Vagina (tissue), 2 donors: ENCODE measurements at regions not wholly inside any gene's neighbourhood (a gene's known extent, or its start where the extent isn't known, plus 50 kb on each side); places are given as distances from the start of the nearest gene placed in this dataset.

Experiments
- DNase-seq, 2 donors: peaks; one replicate each; pipeline ENCODE4 v3.0.0-alpha.2; 2017; ENCODE audit errors: extremely low spot score in 2 of 2
- H3K27ac ChIP-seq: fragments of 200-600 bp; sonication (generic); one replicate; pipeline ENCODE4 v1.5.1; 2019
- H3K27me3 ChIP-seq: fragments of 200-600 bp; sonication (generic); one replicate; pipeline ENCODE4 v1.5.1; 2019
- H3K36me3 ChIP-seq, 2 donors: fragments of 200-600 bp; sonication (generic); one replicate each; pipeline ENCODE4 v1.5.1; 2017 to 2019
- H3K4me1 ChIP-seq: fragments of 200-600 bp; sonication (generic); one replicate; pipeline ENCODE4 v1.5.1; 2019
- H3K4me3 ChIP-seq, 2 donors: fragments of 200-600 bp; sonication (generic); 1 replicate in 1 of 2; 2 replicates in 1 of 2; pipeline ENCODE4 v1.5.1; 2016 to 2019
- H3K9me3 ChIP-seq: fragments of 200-600 bp; sonication (generic); one replicate; pipeline ENCODE4 v1.5.1; 2019
- POLR2A ChIP-seq, 2 donors: fragments of 450-650 bp; IDR thresholded peaks; one replicate each; pipeline ENCODE4 v1.6.1; 2017; ENCODE audit warnings: antibody characterized with exemption in 2 of 2, mild to moderate bottlenecking in 2 of 2, moderate library complexity in 2 of 2
- POLR2AphosphoS5 ChIP-seq, 2 donors: sonication (generic); formaldehyde crosslinking; IDR thresholded peaks; one replicate each; pipeline ENCODE4 v1.9.0; 2017; ENCODE audit warnings: antibody characterized with exemption in 2 of 2, mild to moderate bottlenecking in 2 of 2, low read depth in 1 of 2; ENCODE audit not compliant: insufficient read depth in 1 of 2
- intact Hi-C: fragments of 100-400 bp; cut with DNase I; formaldehyde crosslinking; loops from one replicate; pipeline ENCODE4 v1.15.1; 2023
- TF ChIP-seq, protein P1 (sequence below), 3 experiments: fragments of 450-650 bp in 2 of 3; fragments of 200-600 bp in 1 of 3; sonication (generic) in 1 of 3; IDR thresholded peaks; one replicate each; pipeline ENCODE4 v1.5.1; 2017 to 2019; ENCODE audit warnings: antibody characterized with exemption in 3 of 3, mild to moderate bottlenecking in 2 of 3, moderate library complexity in 2 of 3

DNA sequence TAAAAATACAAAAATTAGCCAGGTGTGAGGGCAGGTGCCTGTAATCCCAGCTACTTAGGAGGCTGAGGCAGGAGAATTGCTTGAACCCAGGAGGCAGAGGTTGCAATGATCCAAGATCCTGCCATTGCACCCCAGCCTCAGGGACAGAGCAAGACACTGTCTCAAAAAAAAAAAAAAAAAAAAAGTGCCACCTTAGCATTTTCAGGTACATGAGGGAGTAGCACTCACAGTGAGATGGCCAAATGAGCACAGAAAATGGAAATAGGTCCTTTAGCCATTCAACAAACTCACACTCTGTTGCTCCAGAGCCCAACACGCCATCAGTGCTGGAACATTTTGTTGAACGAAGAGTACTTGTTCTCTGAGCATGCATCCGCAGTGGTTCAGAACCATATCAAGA is 75.2 kb upstream of the MYL2 start:
- peaks cover 15% of the 10 kb centered on the region for H3K9me3 ChIP-seq
- intact Hi-C loops = no loop called here
- no peaks in the 10 kb centered on the region for H3K4me1 ChIP-seq
- no peak for DNase-seq
- no peaks in the 10 kb centered on the region for H3K36me3 ChIP-seq
- H3K27ac ChIP-seq = no peak overlapping the region
- TF ChIP-seq, protein P1, sequence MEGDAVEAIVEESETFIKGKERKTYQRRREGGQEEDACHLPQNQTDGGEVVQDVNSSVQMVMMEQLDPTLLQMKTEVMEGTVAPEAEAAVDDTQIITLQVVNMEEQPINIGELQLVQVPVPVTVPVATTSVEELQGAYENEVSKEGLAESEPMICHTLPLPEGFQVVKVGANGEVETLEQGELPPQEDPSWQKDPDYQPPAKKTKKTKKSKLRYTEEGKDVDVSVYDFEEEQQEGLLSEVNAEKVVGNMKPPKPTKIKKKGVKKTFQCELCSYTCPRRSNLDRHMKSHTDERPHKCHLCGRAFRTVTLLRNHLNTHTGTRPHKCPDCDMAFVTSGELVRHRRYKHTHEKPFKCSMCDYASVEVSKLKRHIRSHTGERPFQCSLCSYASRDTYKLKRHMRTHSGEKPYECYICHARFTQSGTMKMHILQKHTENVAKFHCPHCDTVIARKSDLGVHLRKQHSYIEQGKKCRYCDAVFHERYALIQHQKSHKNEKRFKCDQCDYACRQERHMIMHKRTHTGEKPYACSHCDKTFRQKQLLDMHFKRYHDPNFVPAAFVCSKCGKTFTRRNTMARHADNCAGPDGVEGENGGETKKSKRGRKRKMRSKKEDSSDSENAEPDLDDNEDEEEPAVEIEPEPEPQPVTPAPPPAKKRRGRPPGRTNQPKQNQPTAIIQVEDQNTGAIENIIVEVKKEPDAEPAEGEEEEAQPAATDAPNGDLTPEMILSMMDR (IDR thresholded peaks at IDR 0.05) = no peak
- no peak for TF ChIP-seq POLR2AphosphoS5 (IDR thresholded peaks at IDR 0.05; ENCODE audit: insufficient read depth in 1 of 2, low read depth in 1 of 2)
- no peak for TF ChIP-seq POLR2A (IDR thresholded peaks at IDR 0.05)
- H3K4me3 ChIP-seq = no peak overlapping the region
- no peaks in the 10 kb centered on the region for H3K27me3 ChIP-seq

DNA sequence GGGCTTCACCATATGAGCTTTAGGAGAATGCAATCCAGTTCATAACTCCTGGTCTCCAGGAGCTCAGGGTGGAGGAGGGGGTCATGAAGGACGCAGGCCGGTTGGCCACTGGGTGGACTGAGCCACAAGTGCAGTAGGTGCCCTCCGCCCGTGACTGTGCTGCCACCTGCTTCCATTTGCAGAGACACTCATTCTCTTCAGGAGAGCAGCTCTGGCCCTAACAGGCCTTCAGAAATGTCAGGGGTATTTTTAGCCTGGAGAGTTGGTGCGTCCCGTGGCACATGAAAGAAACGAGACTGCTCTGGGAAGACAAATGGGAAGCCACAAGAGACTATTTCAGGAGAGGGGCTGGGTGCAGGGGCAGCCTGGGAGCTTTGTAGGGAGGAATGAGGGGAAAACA is 74.6 kb upstream of the MYL2 start:
- Histone ChIP-seq H3K36me3 (no peaks in the 10 kb centered on the region), H3K4me1 (no peaks in the 10 kb centered on the region), H3K27ac (no peak overlapping the region), H3K9me3 (peaks cover 15% of the 10 kb centered on the region), H3K4me3 (no peak overlapping the region), H3K27me3 (no peaks in the 10 kb centered on the region)
- TF ChIP-seq POLR2AphosphoS5 (IDR thresholded peaks at IDR 0.05; ENCODE audit: insufficient read depth in 1 of 2, low read depth in 1 of 2) (no peak), POLR2A (IDR thresholded peaks at IDR 0.05) (no peak)
- TF ChIP-seq, protein P1 (IDR thresholded peaks at IDR 0.05) = no peak
- intact Hi-C loops = no loop called here
- no peak for DNase-seq

DNA sequence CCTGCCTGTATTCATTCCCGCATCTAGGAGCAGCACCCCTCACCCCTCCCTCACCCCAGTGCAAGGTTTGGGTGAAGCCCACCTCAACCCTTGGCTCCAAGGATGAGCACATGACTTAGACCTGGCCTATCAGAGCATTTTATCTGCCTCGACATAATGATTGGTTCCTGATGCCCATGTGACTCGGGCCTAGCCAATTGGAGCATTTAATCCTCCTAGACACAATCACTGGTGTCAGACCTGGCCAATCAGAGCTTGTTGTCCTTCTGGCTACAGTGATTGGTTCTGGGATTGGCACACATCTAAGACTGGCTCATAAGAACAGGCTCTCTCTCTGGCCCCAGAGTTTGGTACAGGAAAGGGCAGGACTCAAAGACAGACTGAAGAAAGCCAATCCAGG is 73.1 kb upstream of the MYL2 start:
- H3K4me1 ChIP-seq = no peaks in the 10 kb centered on the region
- H3K27ac ChIP-seq = no peak overlapping the region
- TF ChIP-seq POLR2AphosphoS5 (IDR thresholded peaks at IDR 0.05; ENCODE audit: insufficient read depth in 1 of 2, low read depth in 1 of 2) (no peak), POLR2A (IDR thresholded peaks at IDR 0.05) (no peak)
- TF ChIP-seq, protein P1 (IDR thresholded peaks at IDR 0.05) = no peak
- intact Hi-C loops = no loop called here
- no peak overlapping the region for H3K4me3 ChIP-seq
- H3K9me3 ChIP-seq = peaks cover 11% of the 10 kb centered on the region
- H3K36me3 ChIP-seq = no peaks in the 10 kb centered on the region
- H3K27me3 ChIP-seq = no peaks in the 10 kb centered on the region
- DNase-seq = no peak

DNA sequence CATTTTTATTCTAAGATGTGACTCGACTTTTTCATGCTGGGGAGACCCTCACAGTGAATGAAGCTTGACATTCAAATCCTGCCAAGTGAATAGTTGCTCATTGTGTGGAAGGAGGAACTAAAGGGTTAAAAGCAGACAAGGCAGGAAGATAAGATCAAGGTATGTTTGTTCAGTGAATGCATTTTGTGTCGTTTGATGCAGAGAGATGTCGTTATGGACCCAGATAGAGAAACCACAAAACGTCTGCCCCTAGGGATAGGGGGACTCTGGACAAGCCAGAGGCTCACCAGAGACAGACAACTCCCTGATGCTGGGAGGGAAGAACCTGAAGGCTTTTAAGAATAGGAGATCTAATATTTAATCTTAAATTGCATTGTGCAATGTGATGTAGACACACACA is 72.5 kb upstream of the MYL2 start:
- DNase-seq = no peak
- Histone ChIP-seq H3K4me1 (no peaks in the 10 kb centered on the region), H3K4me3 (no peak overlapping the region), H3K9me3 (peaks cover 6% of the 10 kb centered on the region), H3K27me3 (no peaks in the 10 kb centered on the region), H3K36me3 (no peaks in the 10 kb centered on the region), H3K27ac (no peak overlapping the region)
- intact Hi-C loops = no loop called here
- TF ChIP-seq POLR2AphosphoS5 (IDR thresholded peaks at IDR 0.05; ENCODE audit: insufficient read depth in 1 of 2, low read depth in 1 of 2) = no peak
- TF ChIP-seq, protein P1 (IDR thresholded peaks at IDR 0.05) = no peak
- no peak for TF ChIP-seq POLR2A (IDR thresholded peaks at IDR 0.05)

DNA sequence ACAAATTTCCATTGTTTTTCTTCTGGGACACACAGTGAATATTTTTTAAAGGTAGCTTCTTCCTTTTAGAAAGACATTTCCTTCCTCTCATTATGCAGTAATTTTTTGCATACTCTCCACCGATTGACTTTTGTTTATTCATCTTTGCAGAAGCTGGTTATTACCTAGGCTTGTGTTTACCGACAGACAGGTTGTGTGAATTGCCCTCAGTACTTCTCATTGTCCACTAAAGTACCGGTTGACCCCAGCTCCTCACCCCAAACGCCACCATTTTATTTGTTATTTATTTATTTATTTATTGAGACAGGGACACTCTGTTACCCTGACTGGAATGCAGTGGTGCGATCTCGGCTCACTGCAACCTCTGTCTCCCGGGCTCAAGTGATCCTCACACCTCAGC is 63.4 kb upstream of the MYL2 start:
- Histone ChIP-seq H3K4me1 (no peaks in the 10 kb centered on the region), H3K27me3 (no peaks in the 10 kb centered on the region), H3K27ac (no peak overlapping the region), H3K4me3 (no peak overlapping the region), H3K36me3 (no peaks in the 10 kb centered on the region), H3K9me3 (no peaks in the 10 kb centered on the region)
- TF ChIP-seq POLR2AphosphoS5 (IDR thresholded peaks at IDR 0.05; ENCODE audit: insufficient read depth in 1 of 2, low read depth in 1 of 2) = no peak
- DNase-seq = no peak
- intact Hi-C loops = no loop called here

DNA sequence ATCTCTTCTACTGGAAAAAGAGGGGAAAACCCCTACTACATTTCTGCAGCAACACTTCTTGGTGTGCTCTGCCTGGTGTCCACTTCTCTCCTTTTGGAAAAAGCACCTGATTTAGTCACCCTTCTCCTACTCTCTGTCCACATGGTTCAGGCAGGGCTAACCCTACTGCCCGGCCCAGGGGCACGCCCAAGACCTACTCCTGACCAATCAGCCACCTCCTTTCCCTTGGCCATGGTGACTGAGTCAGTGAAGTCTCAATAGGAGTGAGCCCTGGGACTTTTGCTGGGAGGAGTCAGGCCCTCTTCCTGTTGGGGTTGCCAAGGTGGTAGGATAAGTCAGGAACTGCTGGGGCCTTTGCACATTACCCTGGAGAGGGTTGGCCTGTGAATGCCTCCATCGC is 52.5 kb upstream of the MYL2 start:
- H3K4me3 ChIP-seq = no peak overlapping the region
- H3K27me3 ChIP-seq = no peaks in the 10 kb centered on the region
- no peak overlapping the region for H3K27ac ChIP-seq
- no peaks in the 10 kb centered on the region for H3K9me3 ChIP-seq
- DNase-seq = no peak
- intact Hi-C loops = no loop called here
- H3K4me1 ChIP-seq = no peaks in the 10 kb centered on the region
- TF ChIP-seq POLR2A (IDR thresholded peaks at IDR 0.05) (no peak), POLR2AphosphoS5 (IDR thresholded peaks at IDR 0.05; ENCODE audit: insufficient read depth in 1 of 2, low read depth in 1 of 2) (no peak)
- TF ChIP-seq, protein P1 (IDR thresholded peaks at IDR 0.05) = no peak
- H3K36me3 ChIP-seq = no peaks in the 10 kb centered on the region
